ENCODE measurements at regions not wholly inside any gene's neighbourhood (a gene's known extent, or its start where the extent isn't known, plus 50 kb on each side); places are given as distances from the start of the nearest gene placed in this dataset.

DNA sequence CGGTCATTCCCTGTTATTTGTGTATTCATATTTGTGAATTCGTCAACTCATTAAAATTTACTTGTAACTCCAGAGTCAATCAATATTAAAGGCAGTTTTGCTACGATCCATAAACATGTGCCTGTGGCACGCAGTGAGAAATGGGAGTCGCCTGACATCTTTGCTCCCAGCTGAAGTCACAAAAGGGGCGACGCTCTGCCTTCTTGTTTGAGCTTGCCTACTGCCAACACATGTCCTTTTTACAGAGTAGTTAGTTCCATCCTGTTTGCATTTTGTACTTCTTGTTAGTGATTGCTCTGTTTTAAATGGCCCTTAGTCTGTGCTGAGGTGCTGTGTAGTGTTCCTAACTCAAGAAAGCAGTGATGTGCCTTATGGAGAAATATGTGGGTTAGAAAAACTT, 305.3 kb downstream of the ETS1 start:
- Histone ChIP-seq H3K4me3 (ENCODE audit: low read depth, low read length) (no peak overlapping the region), H3K36me3 (ENCODE audit: control insufficient read depth, insufficient read depth, low read length) (no peaks in the 10 kb centered on the region), H3K27me3 (ENCODE audit: control insufficient read depth, insufficient read depth, low read length) (no peaks in the 10 kb centered on the region)
- FAIRE-seq, result no peak
- peak; percentile 31 for DNase-seq (ENCODE audit: low read depth)
- TF ChIP-seq, protein P1, sequence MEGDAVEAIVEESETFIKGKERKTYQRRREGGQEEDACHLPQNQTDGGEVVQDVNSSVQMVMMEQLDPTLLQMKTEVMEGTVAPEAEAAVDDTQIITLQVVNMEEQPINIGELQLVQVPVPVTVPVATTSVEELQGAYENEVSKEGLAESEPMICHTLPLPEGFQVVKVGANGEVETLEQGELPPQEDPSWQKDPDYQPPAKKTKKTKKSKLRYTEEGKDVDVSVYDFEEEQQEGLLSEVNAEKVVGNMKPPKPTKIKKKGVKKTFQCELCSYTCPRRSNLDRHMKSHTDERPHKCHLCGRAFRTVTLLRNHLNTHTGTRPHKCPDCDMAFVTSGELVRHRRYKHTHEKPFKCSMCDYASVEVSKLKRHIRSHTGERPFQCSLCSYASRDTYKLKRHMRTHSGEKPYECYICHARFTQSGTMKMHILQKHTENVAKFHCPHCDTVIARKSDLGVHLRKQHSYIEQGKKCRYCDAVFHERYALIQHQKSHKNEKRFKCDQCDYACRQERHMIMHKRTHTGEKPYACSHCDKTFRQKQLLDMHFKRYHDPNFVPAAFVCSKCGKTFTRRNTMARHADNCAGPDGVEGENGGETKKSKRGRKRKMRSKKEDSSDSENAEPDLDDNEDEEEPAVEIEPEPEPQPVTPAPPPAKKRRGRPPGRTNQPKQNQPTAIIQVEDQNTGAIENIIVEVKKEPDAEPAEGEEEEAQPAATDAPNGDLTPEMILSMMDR (IDR thresholded peaks at IDR 0.05; ENCODE audit: insufficient read depth, low read length, severe bottlenecking), result no peak

DNA sequence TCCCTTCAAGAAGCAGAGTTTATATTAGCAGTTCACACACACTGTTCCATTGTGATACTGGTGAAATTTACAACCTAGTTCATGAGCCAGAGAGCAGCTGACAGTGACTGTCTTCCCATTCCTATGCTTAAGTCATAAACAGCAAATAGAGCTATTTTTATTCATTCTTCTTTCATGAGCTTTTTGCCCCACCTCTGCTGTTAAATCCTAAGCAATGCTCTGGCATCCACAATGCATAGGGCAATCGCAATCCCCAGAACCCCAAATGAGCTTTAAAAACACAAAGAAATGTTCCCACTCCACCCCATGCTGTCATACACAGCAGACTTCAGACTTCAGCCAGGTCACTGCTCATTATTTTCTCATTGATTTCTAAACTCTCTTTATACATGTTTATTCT, 307.5 kb downstream of the ETS1 start:
- no peaks in the 10 kb centered on the region for H3K36me3 ChIP-seq (ENCODE audit: control insufficient read depth, insufficient read depth, low read length)
- peak; percentile 52 for DNase-seq (ENCODE audit: low read depth)
- H3K27me3 ChIP-seq (ENCODE audit: control insufficient read depth, insufficient read depth, low read length), result no peaks in the 10 kb centered on the region
- TF ChIP-seq, protein P1 (IDR thresholded peaks at IDR 0.05; ENCODE audit: insufficient read depth, low read length, severe bottlenecking), result no peak
- FAIRE-seq, result no peak
- H3K4me3 ChIP-seq (ENCODE audit: low read depth, low read length), result no peak overlapping the region

DNA sequence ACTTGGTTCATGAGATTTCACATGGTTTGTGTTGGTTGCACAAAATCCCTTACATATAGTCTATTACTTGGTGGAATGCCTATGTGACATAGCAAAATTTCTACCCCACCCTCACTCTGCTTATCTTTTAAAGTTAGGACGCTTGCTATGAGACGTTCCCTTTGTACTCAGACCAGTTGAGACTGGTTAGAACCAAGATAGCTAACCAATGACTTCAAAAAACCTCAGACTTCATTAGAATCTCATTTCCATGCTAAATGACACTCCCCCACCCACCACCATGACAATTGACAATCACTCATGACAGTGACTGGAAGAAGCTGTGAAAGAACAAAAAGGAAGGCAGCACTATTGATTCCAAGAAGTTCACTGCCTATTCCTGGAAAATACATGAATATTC, 313.6 kb downstream of the ETS1 start:
- H3K27me3 ChIP-seq (ENCODE audit: control insufficient read depth, insufficient read depth, low read length), result no peaks in the 10 kb centered on the region
- DNase-seq (ENCODE audit: low read depth) (no peak), FAIRE-seq (no peak)
- TF ChIP-seq, protein P1 (IDR thresholded peaks at IDR 0.05; ENCODE audit: insufficient read depth, low read length, severe bottlenecking), result no peak
- no peaks in the 10 kb centered on the region for H3K36me3 ChIP-seq (ENCODE audit: control insufficient read depth, insufficient read depth, low read length)
- H3K4me3 ChIP-seq (ENCODE audit: low read depth, low read length), result no peak overlapping the region

DNA sequence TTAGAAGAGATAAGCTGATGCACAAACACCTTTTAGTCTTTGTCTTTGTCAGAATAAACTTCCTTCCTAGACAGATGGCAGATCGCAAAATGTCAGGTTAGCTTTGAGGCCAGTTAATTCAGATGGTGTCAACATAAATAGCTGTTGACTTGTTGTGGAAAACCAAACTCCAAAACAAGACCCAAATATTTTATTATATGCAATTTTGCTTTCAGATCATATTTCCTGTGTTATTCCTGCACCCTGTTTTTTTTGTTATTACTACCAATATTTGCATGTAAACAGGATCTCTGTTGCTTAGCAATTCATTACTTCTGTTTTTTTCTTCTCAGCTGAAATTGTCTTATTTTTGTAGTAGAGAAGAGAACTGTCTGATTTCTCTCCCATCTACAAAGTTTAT, 316.0 kb downstream of the ETS1 start:
- DNase-seq (ENCODE audit: low read depth) (peak; percentile 33), FAIRE-seq (no peak)

DNA sequence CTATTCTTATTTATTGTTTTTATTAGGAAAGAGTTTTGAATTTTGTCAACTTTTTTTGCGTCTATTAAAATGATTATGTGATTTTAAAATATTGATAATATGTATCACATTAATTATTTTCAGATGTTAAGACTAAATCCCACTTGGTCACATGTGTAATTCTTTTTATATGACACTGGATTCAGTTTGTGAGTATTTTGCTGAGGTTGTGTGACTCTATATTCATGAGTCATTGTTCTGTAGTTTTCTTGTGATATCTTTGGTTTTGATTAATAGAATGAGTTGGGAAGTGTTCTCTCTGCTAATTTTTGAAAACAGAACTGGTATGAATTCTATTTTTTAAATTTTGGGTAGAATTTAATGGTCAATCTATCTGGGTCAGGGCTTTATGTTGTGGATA, 317.9 kb downstream of the ETS1 start:
- TF ChIP-seq, protein P1 (IDR thresholded peaks at IDR 0.05; ENCODE audit: insufficient read depth, low read length, severe bottlenecking), result no peak
- Histone ChIP-seq H3K4me3 (ENCODE audit: low read depth, low read length) (no peak overlapping the region), H3K27me3 (ENCODE audit: control insufficient read depth, insufficient read depth, low read length) (no peaks in the 10 kb centered on the region), H3K36me3 (ENCODE audit: control insufficient read depth, insufficient read depth, low read length) (no peaks in the 10 kb centered on the region)
- FAIRE-seq (no peak), DNase-seq (ENCODE audit: low read depth) (no peak)

More for the DNA sequence above, 316.0 kb downstream of the ETS1 start:
- Histone ChIP-seq H3K27me3 (ENCODE audit: control insufficient read depth, insufficient read depth, low read length) (no peaks in the 10 kb centered on the region), H3K36me3 (ENCODE audit: control insufficient read depth, insufficient read depth, low read length) (no peaks in the 10 kb centered on the region), H3K4me3 (ENCODE audit: low read depth, low read length) (no peak overlapping the region)
- TF ChIP-seq, protein P1 (IDR thresholded peaks at IDR 0.05; ENCODE audit: insufficient read depth, low read length, severe bottlenecking), result no peak

DNA sequence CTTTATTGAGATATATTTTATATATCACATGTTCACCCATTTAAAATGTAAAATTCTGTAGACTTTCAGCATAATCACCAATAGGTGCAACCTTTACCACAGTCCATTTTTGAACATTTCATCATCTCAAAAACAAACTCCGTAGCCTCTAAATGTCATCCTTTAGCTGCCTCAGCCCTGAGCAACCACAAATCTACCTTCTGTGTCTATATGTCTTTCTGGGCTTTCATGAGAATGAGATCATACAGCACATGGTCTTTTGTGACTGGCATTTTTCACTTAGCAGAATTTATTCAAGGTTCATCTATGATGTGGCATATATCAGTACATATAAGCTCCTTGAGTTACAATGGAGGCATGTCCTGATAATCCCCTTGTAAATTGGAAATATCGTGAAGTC, 320.5 kb downstream of the ETS1 start:
- DNase-seq (ENCODE audit: low read depth) (no peak), FAIRE-seq (no peak)
- Histone ChIP-seq H3K36me3 (ENCODE audit: control insufficient read depth, insufficient read depth, low read length) (no peaks in the 10 kb centered on the region), H3K27me3 (ENCODE audit: control insufficient read depth, insufficient read depth, low read length) (no peaks in the 10 kb centered on the region), H3K4me3 (ENCODE audit: low read depth, low read length) (no peak overlapping the region)
- TF ChIP-seq, protein P1 (IDR thresholded peaks at IDR 0.05; ENCODE audit: insufficient read depth, low read length, severe bottlenecking), result no peak

Measured in bronchial epithelial cell (primary cell).